ENCODE measurements at regions not wholly inside any gene's neighbourhood (a gene's known extent, or its start where the extent isn't known, plus 50 kb on each side); places are given as distances from the start of the nearest gene placed in this dataset.
A peak's percentile ranks its signal among the peaks of the same experiment; 100 is the strongest.

- DNase-seq = no peak
- H3K9me3 ChIP-seq = no peaks in the 10 kb centered on the region
- no peak overlapping the region for H3K27ac ChIP-seq
- ATAC-seq = peak; percentile 13
- TF ChIP-seq CTCF (IDR thresholded peaks at IDR 0.05) = no peak
- H3K4me3 ChIP-seq = no peak overlapping the region
- H3K27me3 ChIP-seq = no peaks in the 10 kb centered on the region
- no peaks in the 10 kb centered on the region for H3K36me3 ChIP-seq
- intact Hi-C loops (cut with DNase I) = no loop called here
- no peaks in the 10 kb centered on the region for H3K4me1 ChIP-seq
Measured at GRCh38 chr21:35399002-35399530, 350.0 kb upstream of the RUNX1 start.

- H3K27ac ChIP-seq = no peak overlapping the region
- H3K4me3 ChIP-seq = no peak overlapping the region
- H3K27me3 ChIP-seq = no peaks in the 10 kb centered on the region
- H3K9me3 ChIP-seq = no peaks in the 10 kb centered on the region
- no peak for ATAC-seq
- H3K4me1 ChIP-seq = no peaks in the 10 kb centered on the region
- intact Hi-C loops (cut with DNase I) = no loop called here
- DNase-seq = no peak
- no peak for TF ChIP-seq CTCF (IDR thresholded peaks at IDR 0.05)
- no peaks in the 10 kb centered on the region for H3K36me3 ChIP-seq
Measured at GRCh38 chr21:35398346-35398982, 349.4 kb upstream of the RUNX1 start.

GRCh38 chr21:35397781-35398180 is 348.7 kb upstream of the RUNX1 start:
- Histone ChIP-seq H3K36me3 (no peaks in the 10 kb centered on the region), H3K27ac (no peak overlapping the region), H3K9me3 (no peaks in the 10 kb centered on the region), H3K4me3 (no peak overlapping the region), H3K27me3 (no peaks in the 10 kb centered on the region), H3K4me1 (no peaks in the 10 kb centered on the region)
- DNase-seq (no peak), ATAC-seq (no peak)
- no peak for TF ChIP-seq CTCF (IDR thresholded peaks at IDR 0.05)
- intact Hi-C loops (cut with DNase I) = no loop called here

GRCh38 chr21:35396655-35397054 is 347.6 kb upstream of the RUNX1 start:
- intact Hi-C loops (cut with DNase I) = no loop called here
- ATAC-seq (no peak), DNase-seq (no peak)

GRCh38 chr21:35395728-35396127 is 346.6 kb upstream of the RUNX1 start:
- Histone ChIP-seq H3K27me3 (no peaks in the 10 kb centered on the region), H3K4me3 (no peak overlapping the region), H3K36me3 (no peaks in the 10 kb centered on the region), H3K9me3 (no peaks in the 10 kb centered on the region), H3K27ac (no peak overlapping the region), H3K4me1 (no peaks in the 10 kb centered on the region)
- intact Hi-C loops (cut with DNase I) = no loop called here
- no peak for TF ChIP-seq CTCF (IDR thresholded peaks at IDR 0.05)
- DNase-seq (no peak), ATAC-seq (no peak)

More at GRCh38 chr21:35396655-35397054, 347.6 kb upstream of the RUNX1 start:
- TF ChIP-seq CTCF (IDR thresholded peaks at IDR 0.05) = no peak
- Histone ChIP-seq H3K27ac (no peak overlapping the region), H3K4me1 (no peaks in the 10 kb centered on the region), H3K36me3 (no peaks in the 10 kb centered on the region), H3K4me3 (no peak overlapping the region), H3K27me3 (no peaks in the 10 kb centered on the region), H3K9me3 (no peaks in the 10 kb centered on the region)

Data from upper lobe of right lung (tissue), 1 donor.